ENCODE measurements at regions not wholly inside any gene's neighbourhood (a gene's known extent, or its start where the extent isn't known, plus 50 kb on each side); places are given as distances from the start of the nearest gene placed in this dataset.

DNA sequence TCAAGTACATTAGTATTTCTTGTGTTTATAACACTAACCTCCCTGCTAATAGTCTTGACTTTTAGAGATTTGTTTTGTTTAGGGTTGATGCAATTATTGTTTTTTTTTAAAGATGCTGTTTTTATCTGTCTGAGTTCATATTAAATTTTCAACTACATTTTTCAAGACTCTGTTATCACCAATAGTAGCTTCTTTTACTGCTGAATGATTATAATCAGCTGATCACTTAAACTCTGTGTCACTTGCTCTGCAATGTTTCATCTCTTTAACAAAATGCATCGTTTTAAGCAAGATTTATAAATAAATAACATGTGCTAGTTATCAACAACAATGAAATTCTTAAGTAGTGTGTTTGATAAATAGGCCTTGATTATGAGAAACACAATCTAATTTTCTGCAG is 920.9 kb upstream of the PCDH20 start:
- in situ Hi-C loops (cut with MboI; ENCODE audit: low sequenced_read_pairs in 4 of 4), result no loop called here
- no peaks in the 10 kb centered on the region for H3K36me3 ChIP-seq
- DNase-seq (no peak), ATAC-seq (no peak)
- intact Hi-C loops (cut with DNase I; ENCODE audit: low total_unique reads), result no loop called here
- no peaks in the 10 kb centered on the region for H3K27me3 ChIP-seq
- H3K4me1 ChIP-seq, result no peaks in the 10 kb centered on the region
- H3K9me3 ChIP-seq, result no peaks in the 10 kb centered on the region
- no peak overlapping the region for H3K27ac ChIP-seq
- TF ChIP-seq, protein P1, sequence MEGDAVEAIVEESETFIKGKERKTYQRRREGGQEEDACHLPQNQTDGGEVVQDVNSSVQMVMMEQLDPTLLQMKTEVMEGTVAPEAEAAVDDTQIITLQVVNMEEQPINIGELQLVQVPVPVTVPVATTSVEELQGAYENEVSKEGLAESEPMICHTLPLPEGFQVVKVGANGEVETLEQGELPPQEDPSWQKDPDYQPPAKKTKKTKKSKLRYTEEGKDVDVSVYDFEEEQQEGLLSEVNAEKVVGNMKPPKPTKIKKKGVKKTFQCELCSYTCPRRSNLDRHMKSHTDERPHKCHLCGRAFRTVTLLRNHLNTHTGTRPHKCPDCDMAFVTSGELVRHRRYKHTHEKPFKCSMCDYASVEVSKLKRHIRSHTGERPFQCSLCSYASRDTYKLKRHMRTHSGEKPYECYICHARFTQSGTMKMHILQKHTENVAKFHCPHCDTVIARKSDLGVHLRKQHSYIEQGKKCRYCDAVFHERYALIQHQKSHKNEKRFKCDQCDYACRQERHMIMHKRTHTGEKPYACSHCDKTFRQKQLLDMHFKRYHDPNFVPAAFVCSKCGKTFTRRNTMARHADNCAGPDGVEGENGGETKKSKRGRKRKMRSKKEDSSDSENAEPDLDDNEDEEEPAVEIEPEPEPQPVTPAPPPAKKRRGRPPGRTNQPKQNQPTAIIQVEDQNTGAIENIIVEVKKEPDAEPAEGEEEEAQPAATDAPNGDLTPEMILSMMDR (IDR thresholded peaks at IDR 0.05 in 4 of 5, conservative IDR thresholded peaks at IDR 0.05 in 1 of 5), result no peak
- no peak for TF ChIP-seq POLR2A (IDR thresholded peaks at IDR 0.05)
- no peak overlapping the region for H3K4me3 ChIP-seq

DNA sequence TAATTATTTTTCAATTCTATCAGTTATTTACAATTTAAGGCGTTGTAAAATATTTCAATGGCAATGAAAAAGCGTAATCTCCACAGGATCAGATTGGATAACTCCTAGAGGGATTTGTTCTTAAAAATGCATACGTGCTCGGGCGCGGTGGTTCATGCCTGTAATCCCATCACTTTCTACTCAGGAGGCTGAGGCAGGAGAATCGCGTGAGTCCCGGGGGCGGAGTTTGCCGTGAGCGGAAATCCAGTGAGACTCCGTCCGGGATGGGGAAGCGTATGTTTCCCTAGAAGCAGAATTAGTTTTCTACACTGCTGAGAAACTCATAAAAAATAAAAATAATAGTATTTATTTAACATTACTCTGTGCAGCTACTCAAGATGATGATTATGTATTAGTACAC is 917.8 kb upstream of the PCDH20 start:
- ATAC-seq, result no peak
- H3K9me3 ChIP-seq, result no peaks in the 10 kb centered on the region
- intact Hi-C loops (cut with DNase I; ENCODE audit: low total_unique reads) (no loop called here), in situ Hi-C loops (cut with MboI; ENCODE audit: low sequenced_read_pairs in 4 of 4) (no loop called here)
- TF ChIP-seq, protein P1 (IDR thresholded peaks at IDR 0.05 in 4 of 5, conservative IDR thresholded peaks at IDR 0.05 in 1 of 5), result no peak
- no peak for TF ChIP-seq POLR2A (IDR thresholded peaks at IDR 0.05)
- no peaks in the 10 kb centered on the region for H3K4me1 ChIP-seq
- H3K36me3 ChIP-seq, result no peaks in the 10 kb centered on the region
- no peaks in the 10 kb centered on the region for H3K27me3 ChIP-seq
- DNase-seq, result no peak
- no peak overlapping the region for H3K4me3 ChIP-seq
- H3K27ac ChIP-seq, result no peak overlapping the region

DNA sequence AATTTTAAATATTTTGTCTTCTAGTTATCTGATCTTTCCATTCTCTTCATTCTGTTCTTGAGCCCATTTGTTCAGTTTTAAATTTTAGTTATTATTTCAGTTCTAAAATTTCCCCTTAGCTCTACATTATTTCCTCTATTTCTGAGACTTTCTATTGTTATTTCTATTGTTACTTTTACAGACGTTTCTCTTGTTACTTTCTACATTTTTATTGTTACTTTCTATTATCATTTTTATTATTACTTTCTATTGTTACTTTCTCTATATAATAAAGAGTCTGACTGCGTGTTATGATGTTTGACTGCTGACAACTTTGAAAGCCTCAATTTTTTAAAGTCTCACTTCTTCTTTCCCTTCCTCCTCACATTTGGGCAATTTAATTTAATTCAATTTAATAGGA is 915.7 kb upstream of the PCDH20 start:
- no peak for TF ChIP-seq POLR2A (IDR thresholded peaks at IDR 0.05)
- TF ChIP-seq, protein P1 (IDR thresholded peaks at IDR 0.05 in 4 of 5, conservative IDR thresholded peaks at IDR 0.05 in 1 of 5), result no peak
- intact Hi-C loops (cut with DNase I; ENCODE audit: low total_unique reads) (no loop called here), in situ Hi-C loops (cut with MboI; ENCODE audit: low sequenced_read_pairs in 4 of 4) (no loop called here)
- Histone ChIP-seq H3K27me3 (no peaks in the 10 kb centered on the region), H3K9me3 (no peaks in the 10 kb centered on the region), H3K36me3 (no peaks in the 10 kb centered on the region), H3K27ac (no peak overlapping the region), H3K4me3 (no peak overlapping the region), H3K4me1 (no peaks in the 10 kb centered on the region)
- no peak for DNase-seq
- ATAC-seq, result no peak

DNA sequence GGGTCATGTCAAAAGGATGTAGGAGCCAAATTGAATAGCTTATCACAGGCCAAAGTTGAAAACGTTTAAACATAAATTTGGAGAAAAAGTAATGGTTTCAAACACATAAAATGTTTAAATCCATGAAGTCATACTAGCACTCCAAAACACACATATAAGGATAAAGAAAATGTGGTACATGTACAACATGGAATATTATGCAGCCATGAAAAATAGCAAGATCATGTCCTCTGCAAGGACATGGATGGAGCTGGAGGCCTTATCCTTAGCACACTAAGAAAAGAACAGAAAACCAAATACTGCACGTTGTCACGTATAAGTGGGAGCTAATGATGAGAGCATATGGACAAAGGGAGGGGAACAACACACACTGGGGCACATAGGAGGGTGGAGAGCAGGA is 911.7 kb upstream of the PCDH20 start:
- intact Hi-C loops (cut with DNase I; ENCODE audit: low total_unique reads), result no loop called here
- H3K9me3 ChIP-seq, result no peaks in the 10 kb centered on the region
- no peaks in the 10 kb centered on the region for H3K4me1 ChIP-seq
- DNase-seq (no peak), ATAC-seq (no peak)
- H3K4me3 ChIP-seq, result no peak overlapping the region
- TF ChIP-seq POLR2A (IDR thresholded peaks at IDR 0.05), result no peak
- TF ChIP-seq, protein P1 (IDR thresholded peaks at IDR 0.05 in 4 of 5, conservative IDR thresholded peaks at IDR 0.05 in 1 of 5), result no peak
- H3K27me3 ChIP-seq, result no peaks in the 10 kb centered on the region
- no peaks in the 10 kb centered on the region for H3K36me3 ChIP-seq
- in situ Hi-C loops (cut with MboI; ENCODE audit: low sequenced_read_pairs in 4 of 4), result no loop called here
- no peak overlapping the region for H3K27ac ChIP-seq

DNA sequence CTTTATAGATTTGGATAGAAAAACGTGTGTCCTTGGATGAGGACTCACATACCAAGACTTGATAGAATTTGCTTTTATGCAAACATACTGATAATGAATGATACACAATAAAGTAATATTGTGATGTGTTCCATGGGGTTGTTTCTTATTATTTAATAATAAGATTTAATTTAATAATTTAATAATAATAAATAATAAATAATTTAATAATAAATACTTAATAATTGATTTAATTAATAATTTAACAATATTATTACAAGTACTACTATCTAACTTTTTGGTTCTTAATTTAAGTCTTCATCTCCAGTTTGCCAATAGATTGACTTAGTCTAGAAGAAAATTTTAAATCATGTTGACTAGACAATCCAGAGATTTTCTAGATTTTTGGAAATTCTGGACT is 909.2 kb upstream of the PCDH20 start:
- ATAC-seq (no peak), DNase-seq (no peak)
- H3K36me3 ChIP-seq, result no peaks in the 10 kb centered on the region
- H3K4me1 ChIP-seq, result no peaks in the 10 kb centered on the region
- in situ Hi-C loops (cut with MboI; ENCODE audit: low sequenced_read_pairs in 4 of 4) (no loop called here), intact Hi-C loops (cut with DNase I; ENCODE audit: low total_unique reads) (no loop called here)
- TF ChIP-seq, protein P1 (IDR thresholded peaks at IDR 0.05 in 4 of 5, conservative IDR thresholded peaks at IDR 0.05 in 1 of 5), result no peak
- no peak for TF ChIP-seq POLR2A (IDR thresholded peaks at IDR 0.05)
- H3K9me3 ChIP-seq, result no peaks in the 10 kb centered on the region
- no peak overlapping the region for H3K27ac ChIP-seq
- no peak overlapping the region for H3K4me3 ChIP-seq
- H3K27me3 ChIP-seq, result no peaks in the 10 kb centered on the region

All from gastrocnemius medialis (tissue), 4 donors.